ENCODE measurements at regions not wholly inside any gene's neighbourhood (a gene's known extent, or its start where the extent isn't known, plus 50 kb on each side); places are given as distances from the start of the nearest gene placed in this dataset.
"Not testable (repeated sequence)": the region's sequence is repeated elsewhere in the genome, so short reads cannot be mapped to it uniquely, and the experiment has no call there.

- Histone ChIP-seq H3K27ac (no peak overlapping the region), H3K4me1 (no peaks in the 10 kb centered on the region), H3K4me2 (no peak overlapping the region), H3K4me3 (no peak overlapping the region), H3K9me3 (no peaks in the 10 kb centered on the region)
- ChIA-PET POLR2A (no interaction called here), CTCF (no interaction called here)
- peak; percentile 89 for FAIRE-seq
- no peak for ATAC-seq
- WGBS (ENCODE audit: missing lambda C conversion rate), result 11% methylated on average over 2 of the region's 2 CpGs
- no peak for DNase-seq (ENCODE audit: low read depth in 1 of 2, low spot score in 1 of 2)
- no peak for TF ChIP-seq FOSL2 (IDR thresholded peaks at IDR 0.05)
- TF ChIP-seq FOSL2 (CRISPR knock-in tag; IDR thresholded peaks at IDR 0.05), result 0 out of 2 replicates have a peak, but pooled peaks have one; percentile 11
- no peak for TF ChIP-seq MAZ (IDR thresholded peaks at IDR 0.05; ENCODE audit: borderline replicate concordance, low read depth, low read length)
Observed at GRCh38 chrX:82412858-82413257, 1095.2 kb upstream of the POU3F4 start.

GRCh38 chrX:82442281-82442680 lies 1065.8 kb upstream of the POU3F4 start:
- no peak for TF ChIP-seq HDAC2 (IDR thresholded peaks at IDR 0.05)
- no peak for TF ChIP-seq E2F6 (IDR thresholded peaks at IDR 0.05; ENCODE audit: borderline replicate concordance, low read depth)
- TF ChIP-seq CBX8 (IDR thresholded peaks at IDR 0.05), result no peak
- TF ChIP-seq BHLHE40 (IDR thresholded peaks at IDR 0.05; ENCODE audit: low read depth, low read length), result no peak
- no peak for TF ChIP-seq JUN (IDR thresholded peaks at IDR 0.05)
- Histone ChIP-seq H3K9me3 (no peaks in the 10 kb centered on the region), H3K27ac (no peak overlapping the region), H3K4me1 (no peaks in the 10 kb centered on the region), H3K4me2 (no peak overlapping the region), H3K4me3 (no peak overlapping the region)
- peak; percentile 93 for FAIRE-seq
- WGBS (ENCODE audit: missing lambda C conversion rate), result 3% methylated on average over 2 of the region's 2 CpGs
- ChIA-PET CTCF (no interaction called here), POLR2A (no interaction called here)
- DNase-seq (ENCODE audit: low read depth in 1 of 2, low spot score in 1 of 2), result no peak
- no peak for ATAC-seq

GRCh38 chrX:82451725-82452124 lies 1056.4 kb upstream of the POU3F4 start:
- Histone ChIP-seq H3K4me2 (no peak overlapping the region), H3K4me1 (no peaks in the 10 kb centered on the region), H3K27ac (no peak overlapping the region), H3K9me3 (no peaks in the 10 kb centered on the region), H3K4me3 (no peak overlapping the region)
- ChIA-PET CTCF (no interaction called here), POLR2A (no interaction called here)
- DNase-seq (ENCODE audit: low read depth in 1 of 2, low spot score in 1 of 2), result no peak
- TF ChIP-seq HDAC2 (IDR thresholded peaks at IDR 0.05), result no peak
- no peak for TF ChIP-seq EP300 (IDR thresholded peaks at IDR 0.05)
- TF ChIP-seq JUNB (IDR thresholded peaks at IDR 0.05), result no peak
- TF ChIP-seq HES2 (IDR thresholded peaks at IDR 0.05), result no peak
- no peak for TF ChIP-seq ZSCAN20 (CRISPR knock-in tag; IDR thresholded peaks at IDR 0.05)
- FAIRE-seq, result no peak
- no peak for ATAC-seq
- WGBS (ENCODE audit: missing lambda C conversion rate), result 24% methylated on average over 3 of the region's 4 CpGs

- ATAC-seq; FAIRE-seq; H3K4me3 ChIP-seq; DNase-seq (ENCODE audit: low read depth in 1 of 2, low spot score in 1 of 2); POLR2A ChIA-PET; CTCF ChIA-PET; H3K9me3 ChIP-seq; H3K4me1 ChIP-seq; H3K27ac ChIP-seq; H3K4me2 ChIP-seq: not testable (repeated sequence)
- 3% methylated on average over 2 of the region's 2 CpGs for WGBS (ENCODE audit: missing lambda C conversion rate)
Observed at GRCh38 chrX:82455852-82456251, 1052.2 kb upstream of the POU3F4 start.

- FAIRE-seq (no peak), DNase-seq (ENCODE audit: low read depth in 1 of 2, low spot score in 1 of 2) (no peak), ATAC-seq (no peak)
- Histone ChIP-seq H3K27ac (no peak overlapping the region), H3K9me3 (no peaks in the 10 kb centered on the region), H3K4me2 (no peak overlapping the region), H3K4me3 (no peak overlapping the region), H3K4me1 (no peaks in the 10 kb centered on the region)
- 13% methylated on average over 4 of the region's 4 CpGs for WGBS (ENCODE audit: missing lambda C conversion rate)
- ChIA-PET POLR2A (no interaction called here), CTCF (no interaction called here)
- TF ChIP-seq FOSL2 (IDR thresholded peaks at IDR 0.05), result no peak
- TF ChIP-seq FOSL2 (CRISPR knock-in tag; IDR thresholded peaks at IDR 0.05), result no peak
- TF ChIP-seq MAFK (IDR thresholded peaks at IDR 0.05; ENCODE audit: partially characterized antibody), result peak; percentile 94
Observed at GRCh38 chrX:82458207-82458754, 1049.8 kb upstream of the POU3F4 start.

GRCh38 chrX:82466994-82467393 lies 1041.1 kb upstream of the POU3F4 start:
- FAIRE-seq, result no peak
- POLR2A ChIA-PET, result no interaction called here
- Histone ChIP-seq H3K27ac (no peak overlapping the region), H3K4me3 (no peak overlapping the region), H3K4me2 (no peak overlapping the region), H3K4me1 (no peaks in the 10 kb centered on the region), H3K9me3 (no peaks in the 10 kb centered on the region)
- 7% methylated on average over 2 of the region's 2 CpGs for WGBS (ENCODE audit: missing lambda C conversion rate)
- CTCF ChIA-PET, result no interaction called here
- ATAC-seq, result no peak
- no peak for TF ChIP-seq CHD2 (IDR thresholded peaks at IDR 0.05; ENCODE audit: low read length, partially characterized antibody)
- no peak for TF ChIP-seq ATOH8 (CRISPR knock-in tag; IDR thresholded peaks at IDR 0.05; ENCODE audit: low read depth)
- TF ChIP-seq BCL3 (IDR thresholded peaks at IDR 0.05), result no peak
- no peak for TF ChIP-seq JUN (IDR thresholded peaks at IDR 0.05)
- no peak for TF ChIP-seq CTCF (IDR thresholded peaks at IDR 0.05)
- no peak for TF ChIP-seq MAFK (IDR thresholded peaks at IDR 0.05; ENCODE audit: partially characterized antibody)
- no peak for TF ChIP-seq RCOR1 (IDR thresholded peaks at IDR 0.05; ENCODE audit: low read depth, low read length)
- no peak for TF ChIP-seq ZNF302 (CRISPR knock-in tag; IDR thresholded peaks at IDR 0.05)
- TF ChIP-seq KDM1A (IDR thresholded peaks at IDR 0.05; ENCODE audit: low read depth), result no peak
- TF ChIP-seq EP300 (IDR thresholded peaks at IDR 0.05), result no peak
- DNase-seq (ENCODE audit: low read depth in 1 of 2, low spot score in 1 of 2), result no peak

All from A549 (cell line).